ENCODE measurements at regions not wholly inside any gene's neighbourhood (a gene's known extent, or its start where the extent isn't known, plus 50 kb on each side); places are given as distances from the start of the nearest gene placed in this dataset.
"Not testable (repeated sequence)": the region's sequence is repeated elsewhere in the genome, so short reads cannot be mapped to it uniquely, and the experiment has no call there.

GRCh38 chr5:14028938-14029584 is 84.6 kb upstream of the DNAH5 start:
- no peak for TF ChIP-seq CTCF (IDR thresholded peaks at IDR 0.05)

GRCh38 chr5:14028188-14028587 is 83.7 kb upstream of the DNAH5 start:
- Histone ChIP-seq H2AFZ (no peak overlapping the region), H3K27me3 (ENCODE audit: control insufficient read depth, insufficient read depth, low read length) (no peaks in the 10 kb centered on the region), H3K4me3 (ENCODE audit: low read depth, low read length) (no peak overlapping the region), H3K27ac (no peak overlapping the region), H3K9ac (no peak overlapping the region), H3K79me2 (no peaks in the 10 kb centered on the region), H3K36me3 (ENCODE audit: control insufficient read depth, insufficient read depth, low read length) (no peaks in the 10 kb centered on the region), H3K4me1 (no peaks in the 10 kb centered on the region), H3K9me3 (ENCODE audit: control insufficient read depth, low read length) (no peaks in the 10 kb centered on the region), H3K4me2 (ENCODE audit: low read length) (no peak overlapping the region)
- TF ChIP-seq CTCF (IDR thresholded peaks at IDR 0.05): no peak

More at GRCh38 chr5:14028938-14029584, 84.6 kb upstream of the DNAH5 start:
- H3K27ac ChIP-seq: no peak overlapping the region
- H3K9ac ChIP-seq: no peak overlapping the region
- no peaks in the 10 kb centered on the region for H3K27me3 ChIP-seq (ENCODE audit: control insufficient read depth, insufficient read depth, low read length)
- no peaks in the 10 kb centered on the region for H3K36me3 ChIP-seq (ENCODE audit: control insufficient read depth, insufficient read depth, low read length)
- H2AFZ ChIP-seq: no peak overlapping the region
- H3K4me1 ChIP-seq: no peaks in the 10 kb centered on the region
- no peak overlapping the region for H3K4me3 ChIP-seq (ENCODE audit: low read depth, low read length)
- H3K79me2 ChIP-seq: no peaks in the 10 kb centered on the region
- no peaks in the 10 kb centered on the region for H3K9me3 ChIP-seq (ENCODE audit: control insufficient read depth, low read length)
- H3K4me2 ChIP-seq (ENCODE audit: low read length): no peak overlapping the region

GRCh38 chr5:14025569-14026286 is 81.2 kb upstream of the DNAH5 start:
- TF ChIP-seq CTCF (IDR thresholded peaks at IDR 0.05): no peak
- Histone ChIP-seq H3K4me3 (ENCODE audit: low read depth, low read length) (no peak overlapping the region), H3K27ac (no peak overlapping the region)

GRCh38 chr5:14022971-14023370 is 78.5 kb upstream of the DNAH5 start:
- no peaks in the 10 kb centered on the region for H3K4me1 ChIP-seq
- H3K4me3 ChIP-seq (ENCODE audit: low read depth, low read length): no peak overlapping the region
- no peak overlapping the region for H2AFZ ChIP-seq
- no peaks in the 10 kb centered on the region for H3K27me3 ChIP-seq (ENCODE audit: control insufficient read depth, insufficient read depth, low read length)
- no peak overlapping the region for H3K27ac ChIP-seq
- H3K9me3 ChIP-seq (ENCODE audit: control insufficient read depth, low read length): no peaks in the 10 kb centered on the region
- no peak overlapping the region for H3K9ac ChIP-seq
- no peak overlapping the region for H3K4me2 ChIP-seq (ENCODE audit: low read length)
- H3K79me2 ChIP-seq: no peaks in the 10 kb centered on the region
- TF ChIP-seq CTCF (IDR thresholded peaks at IDR 0.05): no peak
- no peaks in the 10 kb centered on the region for H3K36me3 ChIP-seq (ENCODE audit: control insufficient read depth, insufficient read depth, low read length)

More at GRCh38 chr5:14025569-14026286, 81.2 kb upstream of the DNAH5 start:
- Histone ChIP-seq H3K79me2 (no peaks in the 10 kb centered on the region), H3K9me3 (ENCODE audit: control insufficient read depth, low read length) (no peaks in the 10 kb centered on the region), H3K4me1 (no peaks in the 10 kb centered on the region), H2AFZ (no peak overlapping the region), H3K27me3 (ENCODE audit: control insufficient read depth, insufficient read depth, low read length) (no peaks in the 10 kb centered on the region), H3K36me3 (ENCODE audit: control insufficient read depth, insufficient read depth, low read length) (no peaks in the 10 kb centered on the region), H3K9ac (no peak overlapping the region), H3K4me2 (ENCODE audit: low read length) (no peak overlapping the region)

GRCh38 chr5:14020944-14021343 is 76.5 kb upstream of the DNAH5 start:
- not testable (repeated sequence) for H3K79me2 ChIP-seq; H3K36me3 ChIP-seq (ENCODE audit: control insufficient read depth, insufficient read depth, low read length); H2AFZ ChIP-seq; H3K27ac ChIP-seq; H3K27me3 ChIP-seq (ENCODE audit: control insufficient read depth, insufficient read depth, low read length); H3K4me2 ChIP-seq (ENCODE audit: low read length); H3K9me3 ChIP-seq (ENCODE audit: control insufficient read depth, low read length); H3K9ac ChIP-seq; H3K4me3 ChIP-seq (ENCODE audit: low read depth, low read length); H3K4me1 ChIP-seq
